ENCODE measurements at regions not wholly inside any gene's neighbourhood (a gene's known extent, or its start where the extent isn't known, plus 50 kb on each side); places are given as distances from the start of the nearest gene placed in this dataset.
"Not testable (repeated sequence)": the region's sequence is repeated elsewhere in the genome, so short reads cannot be mapped to it uniquely, and the experiment has no call there.

GRCh38 chr2:16357188-16357587 is 308.4 kb downstream of the CYRIA start:
- no peak for FAIRE-seq

GRCh38 chr2:16351541-16351940 is 314.1 kb downstream of the CYRIA start:
- no peak for FAIRE-seq

DNA sequence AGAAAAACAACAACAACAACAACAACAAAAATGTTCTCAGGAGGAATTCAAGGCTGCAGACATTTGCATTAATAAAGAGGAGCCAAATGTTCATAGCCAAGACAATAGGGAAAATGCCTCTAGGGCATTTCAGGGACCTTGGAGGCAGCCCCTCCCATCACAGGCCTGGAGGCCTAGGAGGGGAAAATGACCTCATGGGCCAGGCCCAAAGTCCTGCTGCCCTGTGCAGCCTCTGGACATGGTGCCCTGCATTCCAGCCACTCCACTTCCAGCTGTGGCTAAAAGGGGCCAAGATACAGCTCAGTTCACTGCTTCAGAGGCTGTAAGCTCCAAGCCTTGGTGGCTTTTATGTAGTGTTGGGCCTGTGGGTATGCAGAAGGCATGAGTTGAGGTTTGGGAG is 314.5 kb downstream of the CYRIA start:
- no peak for FAIRE-seq

DNA sequence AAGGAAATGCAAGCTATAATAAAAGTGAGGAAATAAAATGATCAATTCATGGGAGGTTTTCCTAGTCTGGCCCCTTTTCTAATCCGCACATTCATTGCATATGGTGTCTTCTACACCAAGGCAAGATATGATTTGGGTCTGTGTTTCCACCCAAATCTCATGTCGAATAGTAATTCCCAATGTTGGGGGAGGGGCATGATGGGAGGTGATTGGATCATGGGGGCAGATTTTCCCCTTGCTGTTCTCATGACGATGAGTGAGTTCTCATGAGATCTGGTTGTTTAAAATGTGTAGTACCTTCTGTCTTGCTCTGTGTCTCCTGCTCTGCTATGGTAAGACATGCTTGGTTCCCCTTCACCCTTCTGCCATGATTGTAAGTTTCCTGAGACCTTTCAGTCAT is 315.4 kb downstream of the CYRIA start:
- no peak for FAIRE-seq

DNA sequence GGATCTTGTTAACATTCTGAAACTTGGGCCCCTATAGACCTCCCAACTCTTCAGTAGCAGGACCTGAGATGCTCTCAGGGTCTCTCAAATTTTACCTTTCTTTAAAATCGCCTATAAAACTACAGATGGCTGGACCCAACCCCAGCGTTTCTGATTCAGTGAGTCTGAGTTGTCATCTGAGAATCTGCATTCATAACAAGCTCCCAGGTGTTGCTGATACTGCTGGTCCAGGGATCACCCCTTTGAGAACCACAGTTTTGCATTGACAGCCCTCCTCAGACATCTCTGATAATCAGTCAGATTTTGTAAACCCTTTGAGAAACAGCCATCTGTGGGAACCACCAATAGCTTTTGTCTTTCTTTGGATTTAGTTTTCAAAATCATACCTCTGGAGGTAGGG is 315.8 kb downstream of the CYRIA start:
- FAIRE-seq = no peak

DNA sequence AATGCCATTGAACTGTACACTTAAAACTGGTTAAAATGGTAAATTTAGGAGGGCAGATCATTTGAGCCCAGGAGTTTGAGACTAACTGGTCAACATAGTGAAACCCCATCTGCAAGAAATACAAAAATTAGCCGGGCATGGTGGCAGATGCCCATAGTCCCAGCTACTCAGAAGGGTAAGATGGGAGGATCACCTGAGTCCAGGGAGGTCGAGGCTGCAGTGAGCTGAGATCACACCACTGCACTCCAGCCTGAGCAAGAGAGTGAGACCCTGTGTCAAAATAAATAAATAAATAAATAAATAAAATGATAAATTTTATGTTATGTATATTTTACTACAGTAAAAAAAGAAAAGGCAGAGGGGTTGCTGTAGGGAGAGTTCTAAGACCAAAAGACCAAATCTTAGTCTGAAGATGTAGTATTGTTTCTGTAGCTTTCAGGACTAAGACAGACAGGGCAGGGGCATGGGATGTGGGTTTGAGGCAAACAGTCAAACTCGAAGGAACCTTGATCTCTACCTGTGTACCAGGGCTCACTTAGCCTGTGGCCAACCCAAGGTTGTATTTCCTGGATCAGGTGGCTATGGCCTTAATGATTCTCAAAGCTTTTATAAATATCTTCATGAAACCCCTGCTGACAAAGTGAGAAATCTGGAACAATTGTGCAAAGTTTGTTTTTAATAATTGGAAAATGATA is 316.7 kb downstream of the CYRIA start:
- FAIRE-seq = no peak

- no peak for FAIRE-seq
Observed at GRCh38 chr2:16346671-16347070, 319.0 kb downstream of the CYRIA start.

GRCh38 chr2:16345231-16345630 is 320.4 kb downstream of the CYRIA start:
- FAIRE-seq = not testable (repeated sequence)

- no peak for FAIRE-seq
Observed at GRCh38 chr2:16339206-16339605, 326.4 kb downstream of the CYRIA start.

DNA sequence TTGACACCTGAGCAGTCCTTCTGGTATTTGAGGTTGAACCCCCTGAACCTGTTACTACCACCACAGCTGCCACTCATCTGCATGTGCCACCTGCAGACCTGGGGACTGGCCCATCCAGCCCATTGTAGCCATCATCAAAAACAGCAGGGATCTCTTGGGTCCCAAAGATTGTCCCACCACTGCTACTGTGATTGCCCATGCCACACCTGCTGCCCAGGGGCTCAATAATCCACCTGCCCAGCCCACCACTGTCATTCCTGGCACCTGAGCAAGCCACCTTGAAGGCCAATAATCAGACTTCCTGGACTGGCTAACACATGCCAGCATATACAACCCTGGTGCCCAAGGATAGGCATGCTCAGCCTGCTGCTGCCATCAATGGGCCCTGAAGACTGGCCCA is 327.6 kb downstream of the CYRIA start:
- no peak for FAIRE-seq

- FAIRE-seq = no peak
Observed at GRCh38 chr2:16336916-16337315, 328.7 kb downstream of the CYRIA start.

- FAIRE-seq = no peak
Observed at GRCh38 chr2:16336491-16336890, 329.1 kb downstream of the CYRIA start.

DNA sequence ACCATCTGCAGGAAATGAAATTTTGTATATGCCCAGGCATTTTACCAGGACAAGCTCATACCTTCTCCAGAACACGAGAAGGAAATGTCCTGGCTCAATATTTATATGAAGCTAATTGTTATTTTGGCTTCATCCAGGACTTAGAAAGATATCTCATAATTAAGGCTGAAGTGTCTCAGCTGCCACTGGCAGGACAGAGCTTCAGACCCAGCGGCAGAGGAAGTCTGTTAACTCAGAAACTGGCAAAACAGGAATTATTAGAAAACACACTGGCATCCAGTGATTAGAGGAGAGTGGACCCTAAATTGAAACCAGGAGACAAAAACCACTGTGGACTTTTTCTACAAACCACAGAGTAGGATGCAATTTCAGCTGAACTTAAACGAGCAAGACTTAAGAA is 329.7 kb downstream of the CYRIA start:
- FAIRE-seq = no peak

GRCh38 chr2:16335604-16335930 is 330.1 kb downstream of the CYRIA start:
- no peak for FAIRE-seq

GRCh38 chr2:16334886-16335603 is 330.6 kb downstream of the CYRIA start:
- FAIRE-seq = no peak

GRCh38 chr2:16334366-16334765 is 331.3 kb downstream of the CYRIA start:
- no peak for FAIRE-seq

- no peak for FAIRE-seq
Observed at GRCh38 chr2:16333681-16334080, 332.0 kb downstream of the CYRIA start.

DNA sequence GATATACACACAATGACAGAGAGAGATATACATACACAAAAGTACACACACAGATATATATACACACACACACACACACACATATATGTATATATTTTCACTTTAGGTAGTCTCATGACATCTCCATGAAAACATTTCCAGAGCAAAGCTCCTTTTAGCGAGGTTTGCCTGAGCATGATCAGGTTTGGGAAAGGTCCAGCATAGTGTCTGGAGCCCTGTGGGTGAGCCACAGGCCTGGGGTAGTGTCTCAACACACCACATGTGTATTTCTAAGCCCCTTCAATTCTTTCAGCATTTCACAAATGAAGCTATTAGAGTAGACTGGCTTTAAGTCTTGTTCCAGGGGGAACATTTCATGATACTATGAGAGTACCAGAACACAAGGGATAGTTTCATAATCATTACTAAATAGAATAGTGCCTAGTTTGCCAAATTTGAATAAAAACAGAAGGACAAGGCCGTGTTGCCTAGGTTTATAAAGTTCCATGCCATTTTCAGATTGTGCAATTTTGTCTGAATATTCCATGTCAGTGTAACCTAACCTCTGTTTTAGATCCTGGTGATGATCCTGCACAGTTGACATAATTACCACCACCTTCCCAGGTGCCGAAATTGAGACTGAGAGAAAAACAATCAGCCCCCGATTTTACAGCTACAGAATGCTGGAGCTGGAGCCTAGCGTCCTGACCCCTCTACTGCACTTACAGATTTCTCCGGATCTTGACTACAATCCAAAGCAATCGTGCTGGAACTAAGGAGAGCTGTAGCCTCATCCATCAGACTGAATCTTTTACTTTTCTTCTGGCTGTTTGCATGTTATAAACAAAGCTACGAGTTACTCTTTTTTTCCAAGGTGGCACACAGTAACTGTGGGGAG is 332.7 kb downstream of the CYRIA start:
- FAIRE-seq = no peak

- FAIRE-seq = no peak
Observed at GRCh38 chr2:16331772-16332171, 333.9 kb downstream of the CYRIA start.

- FAIRE-seq = no peak
Observed at GRCh38 chr2:16330982-16331381, 334.7 kb downstream of the CYRIA start.

DNA sequence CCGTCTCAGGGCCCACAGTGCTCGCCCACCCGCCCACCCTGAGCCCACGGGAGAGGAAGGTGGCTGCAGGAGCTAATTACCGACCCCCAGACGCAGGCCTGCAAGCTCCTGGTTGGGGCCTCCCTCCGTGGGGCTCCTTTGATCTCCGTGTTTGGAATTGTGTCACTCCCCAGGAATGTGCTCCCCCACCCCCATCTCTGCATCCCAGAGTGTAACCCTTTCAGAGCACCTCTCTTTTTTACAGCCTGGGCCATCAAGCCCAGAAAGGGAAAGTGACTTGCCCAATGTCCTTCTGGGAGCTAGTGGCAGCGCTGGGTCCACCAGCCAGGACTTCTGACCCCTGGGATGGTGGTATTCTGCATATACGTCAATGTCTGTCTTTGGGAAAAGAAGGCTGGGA is 335.1 kb downstream of the CYRIA start:
- FAIRE-seq = no peak

DNA sequence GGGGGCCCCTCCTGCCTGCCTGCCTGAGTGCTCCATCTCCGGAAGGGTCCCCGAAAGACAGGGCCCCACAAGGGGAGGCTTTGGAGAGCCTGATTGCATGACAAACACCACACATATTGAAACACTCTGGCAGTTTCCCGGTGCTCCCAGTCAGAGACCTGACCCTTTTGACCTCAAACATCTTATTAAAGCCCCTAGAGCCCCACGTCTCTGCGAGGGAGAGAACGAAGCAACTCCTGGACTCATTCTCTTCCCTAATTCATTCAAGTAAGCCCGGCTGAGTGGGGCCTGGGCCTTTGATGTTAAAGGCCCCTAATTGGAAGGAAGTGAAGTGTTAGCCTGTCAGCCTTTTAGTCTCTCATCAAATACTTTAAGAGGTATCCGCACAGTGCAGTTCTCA is 335.6 kb downstream of the CYRIA start:
- FAIRE-seq = no peak

GRCh38 chr2:16329421-16329820 is 336.2 kb downstream of the CYRIA start:
- no peak for FAIRE-seq

Measured in endometrium (tissue), 2 donors.